Neuronal stem cell (in vitro differentiated cells): ENCODE measurements at regions not wholly inside any gene's neighbourhood (a gene's known extent, or its start where the extent isn't known, plus 50 kb on each side); places are given as distances from the start of the nearest gene placed in this dataset.

Experiments used
- DNase-seq: peaks from one replicate; pipeline ENCODE4 v3.0.0-alpha.2; 2013; ENCODE audit warnings: low spot score
- H2AFZ ChIP-seq: one replicate; pipeline ENCODE4 v1.6.1; 2013; ENCODE audit warnings: mild to moderate bottlenecking, low read length, inconsistent platforms
- H2AK5ac ChIP-seq: 2 replicates; pipeline ENCODE4 v1.6.1; 2013; ENCODE audit warnings: low read depth, mild to moderate bottlenecking, inconsistent platforms, low read length, moderate library complexity, mixed read lengths
- H2BK120ac ChIP-seq: 2 replicates; pipeline ENCODE4 v1.6.1; 2013; ENCODE audit warnings: low read depth, mild to moderate bottlenecking, inconsistent platforms, low read length, moderate library complexity, mixed read lengths
- H2BK12ac ChIP-seq: one replicate; pipeline ENCODE4 v1.6.1; 2013; ENCODE audit warnings: low read length, inconsistent platforms
- H2BK15ac ChIP-seq: 2 replicates; pipeline ENCODE4 v1.6.1; 2013; ENCODE audit warnings: mild to moderate bottlenecking, low read length, inconsistent platforms, mixed read lengths
- H2BK5ac ChIP-seq: one replicate; pipeline ENCODE4 v1.6.1; 2013; ENCODE audit warnings: inconsistent platforms, mild to moderate bottlenecking, low read length, moderate library complexity
- H3K14ac ChIP-seq: one replicate; pipeline ENCODE4 v1.6.1; 2013; ENCODE audit warnings: low read length, inconsistent platforms
- H3K18ac ChIP-seq: 2 replicates; pipeline ENCODE4 v1.6.1; 2013; ENCODE audit warnings: low read length, inconsistent platforms
- H3K23ac ChIP-seq: 2 replicates; pipeline ENCODE4 v1.6.1; 2013; ENCODE audit warnings: low read depth, mild to moderate bottlenecking, mixed read lengths, low read length, inconsistent platforms; ENCODE audit not compliant: poor library complexity
- H3K27ac ChIP-seq: replicated peaks from 3 replicates; pipeline ENCODE4 v1.5.1; 2013; ENCODE audit warnings: low read length, inconsistent platforms
- H3K27me3 ChIP-seq, 3 experiments: 2 replicates each; pipeline ENCODE4 v1.6.1; 2013; ENCODE audit warnings: low read length in 3 of 3, mild to moderate bottlenecking in 2 of 3, inconsistent platforms in 1 of 3, low read depth in 1 of 3, mixed read lengths in 1 of 3, moderate library complexity in 1 of 3; ENCODE audit not compliant: control insufficient read depth in 3 of 3, insufficient read depth in 3 of 3
- H3K36me3 ChIP-seq, 2 donors: replicated peaks in 1 of 2; 2 replicates each; pipeline ENCODE4 v1.6.1; 2013; ENCODE audit warnings: low read length in 2 of 2; ENCODE audit not compliant: control insufficient read depth in 2 of 2, insufficient read depth in 2 of 2
- H3K4ac ChIP-seq: 2 replicates; pipeline ENCODE4 v1.6.1; 2013; ENCODE audit warnings: inconsistent platforms, mild to moderate bottlenecking, low read length, moderate library complexity
- H3K4me1 ChIP-seq, 2 donors: 1 replicate in 1 of 2; 2 replicates in 1 of 2; pipeline ENCODE4 v1.6.1; 2013; ENCODE audit warnings: low read length in 2 of 2, low read depth in 1 of 2; ENCODE audit not compliant: control insufficient read depth in 2 of 2, insufficient read depth in 1 of 2
- H3K4me2 ChIP-seq: one replicate; pipeline ENCODE4 v1.6.1; 2013; ENCODE audit warnings: mild to moderate bottlenecking, low read length, inconsistent platforms; ENCODE audit not compliant: insufficient read depth, poor library complexity, severe bottlenecking
- H3K4me3 ChIP-seq, 2 donors: 2 replicates each; pipeline ENCODE4 v1.5.1; 2013; ENCODE audit warnings: low read length in 2 of 2, mild to moderate bottlenecking in 2 of 2, inconsistent platforms in 1 of 2, moderate library complexity in 1 of 2
- H3K79me1 ChIP-seq: one replicate; pipeline ENCODE4 v1.6.1; 2013; ENCODE audit warnings: low read depth, mild to moderate bottlenecking, inconsistent platforms, low read length, moderate library complexity
- H3K9ac ChIP-seq: one replicate; pipeline ENCODE4 v1.6.1; 2013; ENCODE audit warnings: mild to moderate bottlenecking, low read depth, low read length, inconsistent platforms; ENCODE audit not compliant: poor library complexity
- H3K9me3 ChIP-seq, 2 donors: replicated peaks in 1 of 2; 2 replicates each; pipeline versions ENCODE3 to v1.6.1; 2013; ENCODE audit warnings: low read length in 2 of 2, mild to moderate bottlenecking in 2 of 2, inconsistent platforms in 1 of 2, low read depth in 1 of 2, mixed read lengths in 1 of 2, moderate library complexity in 1 of 2; ENCODE audit not compliant: control insufficient read depth in 2 of 2, insufficient read depth in 1 of 2
- H4K8ac ChIP-seq: one replicate; pipeline ENCODE4 v1.6.1; 2013; ENCODE audit warnings: low read depth, mild to moderate bottlenecking, inconsistent platforms, low read length, moderate library complexity
- H4K91ac ChIP-seq: one replicate; pipeline ENCODE4 v1.6.1; 2013; ENCODE audit warnings: low read length, low read depth, mild to moderate bottlenecking, inconsistent platforms; ENCODE audit not compliant: poor library complexity
- WGBS, 2 donors: extraction: QIAGEN DNeasy Blood & Tissue Kit; methylation state at CpG; one replicate each; pipeline ENCODE4 v1.1.7; 2013; ENCODE audit warnings: missing lambda C conversion rate in 2 of 2, mixed read lengths in 1 of 2; ENCODE audit not compliant: insufficient read length in 2 of 2, insufficient replicate concordance in 1 of 2; ENCODE audit errors: extremely low coverage in 2 of 2; 5-methylcytosine and 5-hydroxymethylcytosine counted together

- Histone ChIP-seq H3K4me1 (peaks cover 22 to 36% of the 10 kb centered on the region in 2 donors), H3K9ac (no peak overlapping the region), H3K27me3 (no peaks in the 10 kb centered on the region), H3K23ac (no peak overlapping the region), H3K9me3 (no peaks in the 10 kb centered on the region), H3K18ac (no peak overlapping the region), H2BK15ac (no peak overlapping the region), H3K36me3 (no peaks in the 10 kb centered on the region), H3K4me2 (no peak overlapping the region), H3K27ac (peak overlapping the region; percentile 38), H3K79me1 (no peaks in the 10 kb centered on the region), H3K4me3 (no peak overlapping the region), H4K8ac (no peak overlapping the region), H2BK5ac (no peak overlapping the region), H3K4ac (no peak overlapping the region), H2AK5ac (no peak overlapping the region), H2AFZ (peak overlapping the region; percentile 46), H4K91ac (no peak overlapping the region), H2BK120ac (no peak overlapping the region), H2BK12ac (no peak overlapping the region), H3K14ac (no peak overlapping the region)
- WGBS, 2 donors: no CpG with 5 or more reads among the region's 8 CpGs
- peak; percentile 27 for DNase-seq
Measured at GRCh38 chr1:57599236-57599994, 175.6 kb upstream of the DAB1 start.

GRCh38 chr1:57597036-57597435, 173.2 kb upstream of the DAB1 start:
- no peak overlapping the region for H2BK12ac ChIP-seq

GRCh38 chr1:57594002-57594401, 170.1 kb upstream of the DAB1 start:
- Histone ChIP-seq H3K9ac (no peak overlapping the region), H3K27ac (no peak overlapping the region), H3K27me3 (no peaks in the 10 kb centered on the region), H3K79me1 (no peaks in the 10 kb centered on the region), H2BK15ac (no peak overlapping the region), H2AK5ac (no peak overlapping the region), H3K18ac (no peak overlapping the region), H3K4me3 (no peak overlapping the region), H2BK12ac (no peak overlapping the region), H3K14ac (no peak overlapping the region), H4K91ac (no peak overlapping the region), H3K4ac (no peak overlapping the region), H2AFZ (no peak overlapping the region), H3K36me3 (no peaks in the 10 kb centered on the region), H3K9me3 (no peaks in the 10 kb centered on the region), H3K4me1 (peaks cover 10 to 15% of the 10 kb centered on the region in 2 donors), H4K8ac (no peak overlapping the region), H2BK5ac (no peak overlapping the region), H3K4me2 (no peak overlapping the region), H2BK120ac (no peak overlapping the region), H3K23ac (no peak overlapping the region)
- no peak for DNase-seq
- no CpG with 5 or more reads among the region's 4 CpGs for WGBS, 2 donors

More at GRCh38 chr1:57597036-57597435, 173.2 kb upstream of the DAB1 start:
- Histone ChIP-seq H2AK5ac (no peak overlapping the region), H3K27ac (peak overlapping the region; percentile 21), H3K4ac (no peak overlapping the region), H3K79me1 (no peaks in the 10 kb centered on the region), H3K4me1 (peaks cover 22 to 29% of the 10 kb centered on the region in 2 donors), H3K9me3 (no peaks in the 10 kb centered on the region), H3K4me2 (no peak overlapping the region), H3K14ac (no peak overlapping the region), H3K18ac (no peak overlapping the region), H3K36me3 (no peaks in the 10 kb centered on the region), H2BK15ac (no peak overlapping the region), H3K27me3 (no peaks in the 10 kb centered on the region), H3K4me3 (no peak overlapping the region), H2AFZ (peak overlapping the region; percentile 27), H3K23ac (no peak overlapping the region), H3K9ac (no peak overlapping the region), H2BK120ac (no peak overlapping the region), H2BK5ac (no peak overlapping the region), H4K91ac (no peak overlapping the region), H4K8ac (no peak overlapping the region)
- WGBS, 2 donors: no CpG with 5 or more reads among the region's 4 CpGs
- no peak for DNase-seq

GRCh38 chr1:57591842-57592241, 168.0 kb upstream of the DAB1 start:
- DNase-seq: no peak
- H2AK5ac ChIP-seq: no peak overlapping the region
- no peak overlapping the region for H3K4ac ChIP-seq

More at GRCh38 chr1:57591842-57592241, 168.0 kb upstream of the DAB1 start:
- H4K8ac ChIP-seq: no peak overlapping the region
- H2AFZ ChIP-seq: no peak overlapping the region
- H3K4me3 ChIP-seq: no peak overlapping the region
- H3K4me1 ChIP-seq: peaks cover 2 to 3% of the 10 kb centered on the region in 2 donors
- H3K27me3 ChIP-seq: no peaks in the 10 kb centered on the region
- no peak overlapping the region for H4K91ac ChIP-seq
- no peaks in the 10 kb centered on the region for H3K79me1 ChIP-seq
- H3K18ac ChIP-seq: no peak overlapping the region
- H2BK15ac ChIP-seq: no peak overlapping the region
- H3K23ac ChIP-seq: no peak overlapping the region
- no peak overlapping the region for H2BK120ac ChIP-seq
- no CpG with 5 or more reads among the region's 2 CpGs for WGBS, 2 donors
- H3K14ac ChIP-seq: no peak overlapping the region
- H3K9me3 ChIP-seq: no peaks in the 10 kb centered on the region
- no peak overlapping the region for H3K27ac ChIP-seq
- no peak overlapping the region for H3K9ac ChIP-seq
- H2BK5ac ChIP-seq: no peak overlapping the region
- H3K36me3 ChIP-seq: no peaks in the 10 kb centered on the region
- H2BK12ac ChIP-seq: no peak overlapping the region
- no peak overlapping the region for H3K4me2 ChIP-seq
